ENCODE measurements at regions not wholly inside any gene's neighbourhood (a gene's known extent, or its start where the extent isn't known, plus 50 kb on each side); places are given as distances from the start of the nearest gene placed in this dataset.
"Not testable (repeated sequence)": the region's sequence is repeated elsewhere in the genome, so short reads cannot be mapped to it uniquely, and the experiment has no call there.

DNA sequence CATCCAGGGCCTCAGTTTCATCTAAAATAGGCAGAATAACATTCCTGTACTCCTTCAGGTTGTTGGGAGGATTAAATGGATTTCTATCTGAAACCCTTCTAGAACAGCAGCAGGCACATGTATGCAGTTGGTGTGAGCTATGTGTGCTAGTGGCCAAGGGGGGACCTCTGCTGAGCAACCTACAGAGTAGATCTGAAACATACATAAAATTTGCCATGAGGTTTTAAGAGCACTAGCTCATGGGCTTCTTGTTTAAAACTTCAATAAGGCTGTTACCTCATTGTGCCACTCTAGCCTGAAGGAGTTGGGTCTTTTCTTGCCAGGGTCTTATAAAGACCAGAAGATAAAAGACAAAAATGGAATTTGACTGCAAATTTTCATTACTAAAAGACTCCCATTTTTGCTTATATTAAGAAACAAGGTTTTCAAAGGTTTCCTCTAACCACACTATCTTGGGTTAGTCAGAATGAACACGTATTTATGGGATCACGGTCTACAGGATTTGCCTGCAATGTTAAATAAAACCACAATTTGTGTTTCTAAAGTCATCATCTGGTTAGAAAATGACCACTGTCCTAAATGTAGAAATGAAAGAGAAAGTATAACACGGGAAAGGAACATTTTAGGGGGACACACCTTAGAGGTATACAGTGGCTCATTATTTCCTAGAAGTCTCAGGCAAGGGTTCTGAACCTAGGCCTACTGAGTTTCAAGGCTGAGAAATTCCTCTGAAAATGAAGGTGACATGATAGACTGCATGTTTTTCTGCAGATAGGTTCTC, 144.9 kb upstream of the OLIG3 start:
- no peak overlapping the region for H3K4me3 ChIP-seq (ENCODE audit: low read depth, low read length)
- DNase-seq (ENCODE audit: low read depth) = no peak
- TF ChIP-seq, protein P1, sequence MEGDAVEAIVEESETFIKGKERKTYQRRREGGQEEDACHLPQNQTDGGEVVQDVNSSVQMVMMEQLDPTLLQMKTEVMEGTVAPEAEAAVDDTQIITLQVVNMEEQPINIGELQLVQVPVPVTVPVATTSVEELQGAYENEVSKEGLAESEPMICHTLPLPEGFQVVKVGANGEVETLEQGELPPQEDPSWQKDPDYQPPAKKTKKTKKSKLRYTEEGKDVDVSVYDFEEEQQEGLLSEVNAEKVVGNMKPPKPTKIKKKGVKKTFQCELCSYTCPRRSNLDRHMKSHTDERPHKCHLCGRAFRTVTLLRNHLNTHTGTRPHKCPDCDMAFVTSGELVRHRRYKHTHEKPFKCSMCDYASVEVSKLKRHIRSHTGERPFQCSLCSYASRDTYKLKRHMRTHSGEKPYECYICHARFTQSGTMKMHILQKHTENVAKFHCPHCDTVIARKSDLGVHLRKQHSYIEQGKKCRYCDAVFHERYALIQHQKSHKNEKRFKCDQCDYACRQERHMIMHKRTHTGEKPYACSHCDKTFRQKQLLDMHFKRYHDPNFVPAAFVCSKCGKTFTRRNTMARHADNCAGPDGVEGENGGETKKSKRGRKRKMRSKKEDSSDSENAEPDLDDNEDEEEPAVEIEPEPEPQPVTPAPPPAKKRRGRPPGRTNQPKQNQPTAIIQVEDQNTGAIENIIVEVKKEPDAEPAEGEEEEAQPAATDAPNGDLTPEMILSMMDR (conservative IDR thresholded peaks at IDR 0.05; ENCODE audit: low read depth, low read length) = no peak

DNA sequence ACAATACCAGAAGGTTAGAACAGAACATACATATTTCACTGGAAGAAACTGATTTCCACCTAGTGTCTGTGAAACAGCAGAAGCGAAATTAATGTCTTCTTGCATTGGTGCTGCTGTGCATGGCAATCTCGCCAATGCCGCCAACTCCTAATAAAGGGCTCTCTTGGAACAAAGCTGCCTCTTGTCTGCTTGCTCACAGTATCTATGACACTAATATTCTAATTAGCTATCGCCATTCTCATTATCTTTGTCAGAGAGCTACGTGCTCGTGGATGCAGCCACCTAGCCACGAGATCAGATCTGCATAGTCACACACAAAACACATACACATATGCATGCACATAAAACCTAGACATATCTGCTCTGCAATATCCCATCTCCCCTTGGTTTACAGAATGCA, 145.9 kb upstream of the OLIG3 start:
- TF ChIP-seq, protein P1 (conservative IDR thresholded peaks at IDR 0.05; ENCODE audit: low read depth, low read length) = no peak
- no peak overlapping the region for H3K4me3 ChIP-seq (ENCODE audit: low read depth, low read length)
- no peak for DNase-seq (ENCODE audit: low read depth)

DNA sequence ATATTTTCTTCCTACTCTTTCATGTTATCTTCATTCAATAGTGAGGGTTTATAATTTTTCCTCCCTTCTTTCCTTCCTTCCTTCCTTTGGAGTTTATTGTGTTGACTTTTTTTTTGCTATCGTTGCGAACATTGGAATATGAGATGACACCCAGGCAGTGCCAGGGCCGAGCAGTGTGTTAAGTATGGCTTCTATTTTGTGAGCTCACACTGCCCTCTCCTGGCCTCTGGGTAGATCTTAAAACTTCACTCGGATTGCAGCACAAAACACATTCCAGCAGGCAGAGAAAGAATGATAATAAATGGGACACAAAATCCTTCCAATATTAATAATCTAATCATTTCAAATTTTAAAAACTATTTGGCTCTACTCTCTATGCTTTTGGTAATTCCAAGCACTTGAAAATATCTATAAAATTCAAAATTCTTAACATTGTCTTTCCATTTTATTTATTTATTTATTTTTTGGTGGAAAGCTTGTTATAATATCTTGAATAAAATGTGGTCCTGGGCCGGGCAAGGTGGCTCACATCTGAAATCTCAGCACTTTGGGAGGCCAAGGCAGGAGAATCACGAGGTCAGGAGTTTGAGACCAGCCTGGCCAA, 147.4 kb upstream of the OLIG3 start:
- peak; percentile 90 for DNase-seq (ENCODE audit: low read depth)
- no peak overlapping the region for H3K4me3 ChIP-seq (ENCODE audit: low read depth, low read length)
- TF ChIP-seq, protein P1 (conservative IDR thresholded peaks at IDR 0.05; ENCODE audit: low read depth, low read length) = peak; percentile 82

DNA sequence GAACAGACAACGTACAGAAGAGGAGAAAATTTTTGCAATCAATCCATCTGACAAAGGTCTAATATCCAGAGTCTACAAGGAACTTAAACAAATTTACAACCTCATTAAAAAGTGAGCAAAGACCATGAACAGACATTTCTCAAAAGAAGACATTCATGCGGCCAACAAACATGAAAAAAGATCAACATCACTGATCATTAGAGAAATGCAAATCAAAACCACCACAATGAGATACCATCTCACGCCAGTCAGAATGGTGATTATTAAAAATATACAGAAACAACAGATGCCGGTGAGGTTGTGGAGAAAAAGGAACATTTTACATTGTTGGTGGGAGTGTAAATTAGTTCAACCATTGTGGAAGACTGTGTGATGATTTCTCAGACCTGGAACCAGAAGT, 149.0 kb upstream of the OLIG3 start:
- not testable (repeated sequence) for DNase-seq (ENCODE audit: low read depth); H3K4me3 ChIP-seq (ENCODE audit: low read depth, low read length)

DNA sequence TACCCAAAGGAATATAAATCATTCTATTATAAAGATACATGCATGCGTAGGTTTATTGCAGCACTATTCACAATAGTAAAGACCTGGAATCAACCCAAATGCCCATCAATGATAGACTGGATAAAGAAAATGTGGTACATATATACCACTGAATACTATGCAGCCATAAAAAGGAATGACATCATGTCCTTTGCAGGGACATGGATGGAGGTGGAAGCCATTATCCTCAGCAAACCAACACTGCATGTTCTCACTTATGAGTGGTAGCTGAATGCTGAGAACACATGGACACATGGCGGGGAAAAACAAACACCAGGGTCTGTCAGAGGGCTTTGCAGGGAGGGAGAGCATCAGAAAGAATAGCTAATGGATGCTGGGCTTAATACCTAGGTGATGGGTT, 149.4 kb upstream of the OLIG3 start:
- H3K4me3 ChIP-seq (ENCODE audit: low read depth, low read length); DNase-seq (ENCODE audit: low read depth): not testable (repeated sequence)

DNA sequence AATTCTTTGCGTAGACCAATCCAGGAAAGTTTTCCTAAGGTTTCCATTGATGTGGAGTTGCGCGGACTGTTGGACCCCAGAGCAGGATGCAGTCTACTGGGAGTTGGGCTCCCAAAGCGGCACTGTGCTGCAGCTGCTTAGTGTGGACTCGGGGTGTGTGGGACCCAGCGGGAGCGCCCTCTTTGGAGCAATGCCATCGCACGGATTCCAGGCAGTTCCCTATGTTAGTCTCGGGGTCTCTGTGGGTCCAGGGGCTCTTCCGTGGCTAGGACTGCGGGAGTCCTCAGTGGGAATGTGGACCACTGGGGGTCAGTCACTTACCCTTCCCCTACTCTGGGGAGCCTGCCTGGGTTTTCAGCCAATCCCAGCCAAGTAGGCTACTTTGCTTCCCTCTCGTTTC, 151.7 kb upstream of the OLIG3 start:
- DNase-seq (ENCODE audit: low read depth) = no peak
- TF ChIP-seq, protein P1 (conservative IDR thresholded peaks at IDR 0.05; ENCODE audit: low read depth, low read length) = no peak

DNA sequence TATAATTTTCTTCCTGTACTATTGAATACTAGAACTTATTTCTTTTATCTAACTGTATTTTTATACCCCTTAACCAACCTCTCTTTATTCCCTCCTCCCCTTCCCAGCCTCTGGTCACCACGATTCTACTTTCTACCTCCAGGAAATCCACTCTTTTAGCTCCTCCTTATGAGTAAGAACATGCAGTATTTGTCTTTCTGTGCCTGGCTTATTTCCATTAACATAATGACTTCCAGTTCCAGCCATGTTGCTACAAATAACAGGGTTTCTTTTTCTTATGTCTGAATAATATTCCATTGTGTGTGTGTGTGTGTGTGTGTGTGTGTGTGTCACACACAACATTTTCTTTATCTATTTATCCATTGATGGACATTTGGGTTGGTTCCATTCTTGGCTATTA, 152.3 kb upstream of the OLIG3 start:
- H3K4me3 ChIP-seq (ENCODE audit: low read depth, low read length) = no peak overlapping the region
- TF ChIP-seq, protein P1 (conservative IDR thresholded peaks at IDR 0.05; ENCODE audit: low read depth, low read length) = no peak
- no peak for DNase-seq (ENCODE audit: low read depth)

More for the DNA sequence above, 151.7 kb upstream of the OLIG3 start:
- no peak overlapping the region for H3K4me3 ChIP-seq (ENCODE audit: low read depth, low read length)
